OCI-LY7 (cell line): ENCODE measurements at regions not wholly inside any gene's neighbourhood (a gene's known extent, or its start where the extent isn't known, plus 50 kb on each side); places are given as distances from the start of the nearest gene placed in this dataset.

Source experiments
- EZH2phosphoT487 ChIP-seq: fragments of 200-600 bp; sonication (generic); IDR thresholded peaks from 2 replicates; pipeline ENCODE4 v1.6.1; 2018; ENCODE audit warnings: low read depth, borderline replicate concordance, mild to moderate bottlenecking, mixed run types, antibody characterized with exemption, low read length, moderate library complexity, mixed read lengths
- TF ChIP-seq, protein P1 (sequence below): fragments of 200-600 bp; sonication (generic); conservative IDR thresholded peaks from 2 replicates; pipeline ENCODE4 v1.5.1; 2014; ENCODE audit warnings: mild to moderate bottlenecking, antibody characterized with exemption, low read length, moderate library complexity, mixed read lengths

DNA sequence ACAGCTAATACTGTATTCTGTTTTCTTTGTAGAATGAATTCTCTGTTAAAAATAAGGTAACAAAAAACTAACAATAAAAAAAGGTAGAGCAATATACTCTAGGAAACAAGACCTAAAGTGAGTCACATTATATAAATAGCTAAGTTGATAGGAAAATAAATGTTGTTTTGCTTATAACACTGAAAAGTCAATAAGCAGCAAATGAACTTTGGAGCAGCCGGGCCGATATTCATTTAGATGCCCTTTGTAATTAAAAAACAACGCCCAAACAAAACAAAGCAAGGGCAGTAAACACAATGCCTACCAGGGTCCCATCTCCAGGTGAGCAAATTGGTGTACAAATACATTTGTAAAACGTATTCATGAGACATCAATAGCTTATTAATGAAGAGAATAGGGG lies 227.6 kb upstream of the FOXN3 start:
- TF ChIP-seq EZH2phosphoT487: no peak
- TF ChIP-seq, protein P1, sequence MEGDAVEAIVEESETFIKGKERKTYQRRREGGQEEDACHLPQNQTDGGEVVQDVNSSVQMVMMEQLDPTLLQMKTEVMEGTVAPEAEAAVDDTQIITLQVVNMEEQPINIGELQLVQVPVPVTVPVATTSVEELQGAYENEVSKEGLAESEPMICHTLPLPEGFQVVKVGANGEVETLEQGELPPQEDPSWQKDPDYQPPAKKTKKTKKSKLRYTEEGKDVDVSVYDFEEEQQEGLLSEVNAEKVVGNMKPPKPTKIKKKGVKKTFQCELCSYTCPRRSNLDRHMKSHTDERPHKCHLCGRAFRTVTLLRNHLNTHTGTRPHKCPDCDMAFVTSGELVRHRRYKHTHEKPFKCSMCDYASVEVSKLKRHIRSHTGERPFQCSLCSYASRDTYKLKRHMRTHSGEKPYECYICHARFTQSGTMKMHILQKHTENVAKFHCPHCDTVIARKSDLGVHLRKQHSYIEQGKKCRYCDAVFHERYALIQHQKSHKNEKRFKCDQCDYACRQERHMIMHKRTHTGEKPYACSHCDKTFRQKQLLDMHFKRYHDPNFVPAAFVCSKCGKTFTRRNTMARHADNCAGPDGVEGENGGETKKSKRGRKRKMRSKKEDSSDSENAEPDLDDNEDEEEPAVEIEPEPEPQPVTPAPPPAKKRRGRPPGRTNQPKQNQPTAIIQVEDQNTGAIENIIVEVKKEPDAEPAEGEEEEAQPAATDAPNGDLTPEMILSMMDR: no peak
